Activated CD8-positive, alpha-beta T cell treated with anti-CD3 and anti-CD28 coated beads for 36 hours (primary cell): ENCODE measurements at regions not wholly inside any gene's neighbourhood (a gene's known extent, or its start where the extent isn't known, plus 50 kb on each side); places are given as distances from the start of the nearest gene placed in this dataset.

Source experiments
- ATAC-seq: fragments of 200-7000 bp; cut with Tn5 transposase; one replicate; pipeline ENCODE4 v1.10.0; 2021; ENCODE audit warnings: mild to moderate bottlenecking, moderate library complexity
- CTCF ChIA-PET: fragments of 350-600 bp; sonication (Branson Sonifier 250); formaldehyde crosslinking; loops from one replicate; lab custom pipeline; 2021; ENCODE audit warnings: antibody characterized with exemption; lab: Charles Lee
- POLR2A ChIA-PET: fragments of 350-600 bp; sonication (Branson Sonifier 250); formaldehyde crosslinking; loops from one replicate; lab custom pipeline; 2021; ENCODE audit warnings: antibody characterized with exemption; lab: Charles Lee
- DNase-seq: peaks from one replicate; pipeline ENCODE4 v3.0.0-alpha.2; 2020
- H3K27ac Mint-ChIP-seq: one replicate; pipeline ENCODE4 v1.8.0; 2021; ENCODE audit warnings: mild to moderate bottlenecking, mixed read lengths
- H3K27me3 Mint-ChIP-seq: one replicate; pipeline ENCODE4 v1.8.0; 2021; ENCODE audit warnings: mixed read lengths
- H3K36me3 Mint-ChIP-seq: one replicate; pipeline ENCODE4 v1.8.0; 2021; ENCODE audit warnings: low read depth, mixed read lengths
- H3K4me1 Mint-ChIP-seq: one replicate; pipeline ENCODE4 v1.8.0; 2021; ENCODE audit warnings: low read depth, mixed read lengths
- H3K4me3 Mint-ChIP-seq: one replicate; pipeline ENCODE4 v1.8.0; 2021; ENCODE audit warnings: mild to moderate bottlenecking, moderate library complexity, mixed read lengths
- H3K9me3 Mint-ChIP-seq: one replicate; pipeline ENCODE4 v1.8.0; 2021; ENCODE audit warnings: mixed read lengths
- intact Hi-C: fragments of 100-400 bp; cut with micrococcal nuclease; formaldehyde crosslinking; loops from one replicate; pipeline ENCODE4 v1.10.0; 2022
- TF ChIP-seq, protein P1 (sequence below): fragments of 200-600 bp; IDR thresholded peaks from one replicate; pipeline ENCODE4 v1.8.0; 2022; ENCODE audit warnings: antibody characterized with exemption, mild to moderate bottlenecking

DNA sequence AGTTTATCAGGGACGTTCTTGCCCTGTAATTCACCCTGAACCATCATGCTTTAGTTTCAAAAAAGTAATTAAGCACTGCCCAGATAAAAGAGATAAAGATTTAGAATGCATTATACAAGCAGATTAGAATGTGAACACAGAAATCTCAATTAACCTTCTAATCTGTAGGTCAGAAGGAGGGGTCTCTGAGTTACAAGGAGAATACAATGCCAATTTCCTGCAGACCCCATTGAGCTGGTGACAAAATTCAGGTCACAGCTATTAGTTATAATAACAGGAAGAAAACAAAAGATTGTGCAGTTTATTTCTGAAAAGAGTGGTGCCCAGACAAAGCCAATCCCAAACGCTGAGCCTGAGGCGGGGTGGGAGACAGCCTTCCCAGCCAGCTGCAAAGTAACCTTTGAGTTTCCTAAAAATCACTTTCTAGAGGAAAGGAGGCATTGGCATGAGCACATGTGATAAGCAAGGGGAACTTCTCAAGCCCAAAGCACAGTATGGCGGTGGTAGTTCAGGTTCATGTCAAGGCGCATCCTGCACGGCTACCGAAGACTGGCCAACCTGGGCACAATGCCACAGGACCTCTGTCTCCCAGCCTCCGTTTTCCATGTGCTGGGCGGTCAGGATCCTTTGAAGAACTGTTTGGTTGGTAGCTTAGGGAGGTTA, 192.5 kb downstream of the TTLL2 start:
- CTCF ChIA-PET = no interaction called here
- intact Hi-C loops = no loop called here
- H3K4me3 Mint-ChIP-seq = no peak overlapping the region
- H3K36me3 Mint-ChIP-seq = no peaks in the 10 kb centered on the region
- POLR2A ChIA-PET = no interaction called here
- H3K27me3 Mint-ChIP-seq = peaks cover 11% of the 10 kb centered on the region
- no peaks in the 10 kb centered on the region for H3K4me1 Mint-ChIP-seq
- no peak for DNase-seq
- no peak for ATAC-seq
- TF ChIP-seq, protein P1, sequence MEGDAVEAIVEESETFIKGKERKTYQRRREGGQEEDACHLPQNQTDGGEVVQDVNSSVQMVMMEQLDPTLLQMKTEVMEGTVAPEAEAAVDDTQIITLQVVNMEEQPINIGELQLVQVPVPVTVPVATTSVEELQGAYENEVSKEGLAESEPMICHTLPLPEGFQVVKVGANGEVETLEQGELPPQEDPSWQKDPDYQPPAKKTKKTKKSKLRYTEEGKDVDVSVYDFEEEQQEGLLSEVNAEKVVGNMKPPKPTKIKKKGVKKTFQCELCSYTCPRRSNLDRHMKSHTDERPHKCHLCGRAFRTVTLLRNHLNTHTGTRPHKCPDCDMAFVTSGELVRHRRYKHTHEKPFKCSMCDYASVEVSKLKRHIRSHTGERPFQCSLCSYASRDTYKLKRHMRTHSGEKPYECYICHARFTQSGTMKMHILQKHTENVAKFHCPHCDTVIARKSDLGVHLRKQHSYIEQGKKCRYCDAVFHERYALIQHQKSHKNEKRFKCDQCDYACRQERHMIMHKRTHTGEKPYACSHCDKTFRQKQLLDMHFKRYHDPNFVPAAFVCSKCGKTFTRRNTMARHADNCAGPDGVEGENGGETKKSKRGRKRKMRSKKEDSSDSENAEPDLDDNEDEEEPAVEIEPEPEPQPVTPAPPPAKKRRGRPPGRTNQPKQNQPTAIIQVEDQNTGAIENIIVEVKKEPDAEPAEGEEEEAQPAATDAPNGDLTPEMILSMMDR = no peak
- no peaks in the 10 kb centered on the region for H3K9me3 Mint-ChIP-seq
- no peak overlapping the region for H3K27ac Mint-ChIP-seq

DNA sequence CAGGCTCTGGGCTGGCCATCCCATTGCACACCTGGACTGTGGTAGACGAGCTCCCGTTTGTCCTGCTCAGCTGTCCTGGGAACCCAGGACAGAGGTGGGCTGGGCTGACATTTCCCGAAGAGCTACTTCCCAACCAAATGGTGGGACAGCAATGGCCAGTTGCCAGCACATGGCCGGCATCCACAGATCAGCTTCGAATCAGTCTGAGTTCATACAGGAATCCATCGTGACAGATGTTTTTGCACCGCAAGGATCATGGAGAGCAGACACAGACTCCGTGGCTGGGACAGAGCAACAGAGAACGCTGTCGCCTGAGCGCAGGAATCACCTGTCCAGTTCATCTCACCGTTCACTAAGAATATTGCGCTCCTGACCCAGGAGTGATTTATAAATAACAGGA, 198.5 kb downstream of the TTLL2 start:
- Mint-ChIP-seq H3K27ac (no peak overlapping the region), H3K9me3 (no peaks in the 10 kb centered on the region), H3K4me3 (no peak overlapping the region), H3K36me3 (no peaks in the 10 kb centered on the region), H3K27me3 (peaks cover 7% of the 10 kb centered on the region), H3K4me1 (no peaks in the 10 kb centered on the region)
- POLR2A ChIA-PET = no interaction called here
- intact Hi-C loops = no loop called here
- no peak for DNase-seq
- ATAC-seq = no peak
- TF ChIP-seq, protein P1 = no peak
- CTCF ChIA-PET = no interaction called here

DNA sequence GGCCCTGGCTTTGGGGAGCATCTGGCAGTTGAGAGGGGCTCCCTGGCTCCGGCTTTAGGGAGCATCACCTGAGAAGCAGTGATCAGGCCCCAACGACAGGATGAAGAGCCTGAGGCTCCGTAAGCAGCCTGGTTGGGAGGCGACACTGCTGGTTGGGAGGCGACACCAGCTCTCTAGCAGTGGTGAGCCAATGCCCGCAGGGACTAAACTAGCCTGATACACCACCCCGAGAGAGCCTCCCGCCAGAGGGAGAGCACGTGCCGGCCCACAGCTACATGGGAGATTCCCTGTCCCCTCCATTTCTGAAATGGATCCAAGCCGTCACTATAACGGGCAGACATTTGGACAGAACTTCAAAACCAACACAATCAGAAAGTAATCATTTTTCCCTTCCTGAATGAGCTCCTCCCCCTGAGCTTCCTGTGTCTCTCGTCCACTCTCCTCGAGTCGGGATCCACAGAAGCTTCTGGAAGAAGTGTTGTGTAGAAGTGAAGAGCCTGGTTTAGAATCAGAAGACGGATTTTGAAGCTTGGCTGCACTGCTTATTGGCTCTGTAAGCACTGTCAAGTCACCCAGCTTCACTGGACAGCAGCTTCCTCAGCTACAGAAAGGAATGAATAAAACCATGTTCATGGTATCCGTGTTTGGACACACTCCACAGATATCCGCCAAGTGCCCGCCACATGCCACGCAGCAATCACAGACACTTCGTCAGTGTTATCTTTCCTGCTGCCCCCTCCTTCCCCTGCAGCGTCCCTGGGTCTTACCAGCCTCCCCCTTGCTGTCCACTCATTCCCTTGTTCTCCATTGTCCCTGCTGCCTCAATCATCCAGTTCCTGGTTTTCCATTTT, 199.6 kb downstream of the TTLL2 start:
- TF ChIP-seq, protein P1 = no peak
- Mint-ChIP-seq H3K4me3 (no peak overlapping the region), H3K4me1 (no peaks in the 10 kb centered on the region), H3K9me3 (no peaks in the 10 kb centered on the region), H3K27me3 (peaks cover 4% of the 10 kb centered on the region), H3K36me3 (no peaks in the 10 kb centered on the region), H3K27ac (no peak overlapping the region)
- CTCF ChIA-PET = no interaction called here
- ATAC-seq (no peak), DNase-seq (no peak)
- POLR2A ChIA-PET = no interaction called here
- intact Hi-C loops = no loop called here

DNA sequence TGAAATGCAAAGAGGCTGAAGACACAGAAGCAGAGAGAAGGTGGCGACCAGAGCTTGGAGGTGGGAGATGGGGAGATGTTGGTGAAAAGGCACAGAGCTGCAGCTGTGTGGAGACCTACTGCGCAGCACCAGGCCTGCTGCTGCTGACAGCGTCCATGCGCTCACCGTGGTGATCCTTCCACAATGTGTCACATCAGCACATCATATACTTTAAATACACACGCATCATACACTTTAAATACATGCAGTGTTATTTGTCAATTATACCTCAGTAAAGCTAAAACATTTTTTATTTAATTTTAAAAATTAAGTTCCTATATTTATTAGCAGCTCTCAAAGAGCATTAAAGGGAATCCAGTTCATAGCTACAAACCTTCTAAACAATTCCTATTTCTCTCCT, 200.9 kb downstream of the TTLL2 start:
- no peaks in the 10 kb centered on the region for H3K36me3 Mint-ChIP-seq
- H3K4me3 Mint-ChIP-seq = no peak overlapping the region
- H3K4me1 Mint-ChIP-seq = no peaks in the 10 kb centered on the region
- POLR2A ChIA-PET = no interaction called here
- no peak for ATAC-seq
- no peaks in the 10 kb centered on the region for H3K9me3 Mint-ChIP-seq
- peaks cover 4% of the 10 kb centered on the region for H3K27me3 Mint-ChIP-seq
- intact Hi-C loops = no loop called here
- DNase-seq = no peak
- H3K27ac Mint-ChIP-seq = no peak overlapping the region
- CTCF ChIA-PET = no interaction called here
- TF ChIP-seq, protein P1 = no peak
